T-helper 22 cell (primary cell): ENCODE measurements at regions not wholly inside any gene's neighbourhood (a gene's known extent, or its start where the extent isn't known, plus 50 kb on each side); places are given as distances from the start of the nearest gene placed in this dataset.
"Not testable (repeated sequence)": the region's sequence is repeated elsewhere in the genome, so short reads cannot be mapped to it uniquely, and the experiment has no call there.

Source experiments
- DNase-seq: peaks from one replicate; pipeline ENCODE4 v3.0.0-alpha.2; 2020; ENCODE audit warnings: low read depth

- not testable (repeated sequence) for DNase-seq
Measured at GRCh38 chr3:125697979-125698640, 102.8 kb upstream of the OSBPL11 start.

DNA sequence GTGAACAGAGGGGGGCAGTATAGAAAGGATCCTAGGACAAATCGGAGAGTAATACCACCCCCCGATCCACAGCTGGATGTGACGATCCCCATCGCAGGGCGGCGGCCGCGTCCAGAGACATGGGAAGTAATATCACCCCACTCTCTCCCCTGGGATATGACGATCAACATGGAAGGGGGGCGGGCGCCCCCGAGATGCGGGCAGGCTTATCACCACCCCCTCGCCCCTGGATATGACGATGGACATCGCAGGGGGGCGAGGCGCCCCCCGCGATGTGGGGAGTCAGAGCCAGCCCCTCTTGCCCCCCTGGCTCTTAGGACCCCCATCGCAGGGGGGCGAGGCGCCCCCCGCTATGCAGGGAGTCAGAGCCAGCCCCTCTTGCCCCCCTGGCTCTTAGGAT lies 120.4 kb upstream of the OSBPL11 start:
- DNase-seq, result no peak

- not testable (repeated sequence) for DNase-seq
Measured at GRCh38 chr3:125732151-125732550, 136.9 kb upstream of the OSBPL11 start.

- DNase-seq, result not testable (repeated sequence)
Measured at GRCh38 chr3:125741991-125742718, 146.9 kb upstream of the OSBPL11 start.

DNA sequence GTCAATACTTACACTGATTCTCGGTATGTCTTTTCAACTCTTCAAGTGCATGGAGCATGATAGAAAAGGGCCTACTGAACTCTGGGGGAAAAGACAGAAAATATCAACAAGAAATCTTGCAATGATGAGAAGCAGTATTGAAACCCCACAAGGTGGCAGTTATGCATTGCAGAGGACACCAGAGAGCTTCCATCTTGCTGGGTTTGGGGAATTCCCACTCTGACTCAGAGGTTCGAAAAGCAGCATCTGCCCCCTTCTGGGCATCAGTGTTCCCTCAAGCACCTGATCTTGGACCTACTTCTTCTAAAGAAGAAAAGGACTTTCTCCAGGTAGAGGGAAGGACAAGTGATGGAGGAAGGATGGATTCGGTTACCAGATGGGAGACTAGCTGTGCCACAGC lies 147.5 kb upstream of the OSBPL11 start:
- DNase-seq, result not testable (repeated sequence)

DNA sequence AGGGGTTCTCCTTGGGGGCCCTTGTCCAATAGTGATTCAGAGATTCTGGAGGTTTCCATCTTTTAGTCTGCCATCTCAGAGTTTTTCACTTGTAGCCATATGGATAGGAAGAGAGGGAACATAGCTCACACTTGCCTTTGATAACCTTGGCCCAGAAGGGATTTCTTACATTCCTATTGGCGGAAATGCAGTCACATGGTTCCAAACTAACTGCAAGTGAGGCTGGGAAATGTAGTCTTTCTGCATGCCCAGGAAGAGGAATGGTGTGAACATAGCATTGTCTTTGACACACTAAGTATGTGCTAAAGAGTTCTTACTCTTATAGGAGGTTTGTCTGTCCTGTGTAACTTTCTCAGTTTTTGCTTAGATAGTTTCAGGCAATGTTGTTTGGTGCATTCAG lies 161.8 kb upstream of the OSBPL11 start:
- DNase-seq, result not testable (repeated sequence)

DNA sequence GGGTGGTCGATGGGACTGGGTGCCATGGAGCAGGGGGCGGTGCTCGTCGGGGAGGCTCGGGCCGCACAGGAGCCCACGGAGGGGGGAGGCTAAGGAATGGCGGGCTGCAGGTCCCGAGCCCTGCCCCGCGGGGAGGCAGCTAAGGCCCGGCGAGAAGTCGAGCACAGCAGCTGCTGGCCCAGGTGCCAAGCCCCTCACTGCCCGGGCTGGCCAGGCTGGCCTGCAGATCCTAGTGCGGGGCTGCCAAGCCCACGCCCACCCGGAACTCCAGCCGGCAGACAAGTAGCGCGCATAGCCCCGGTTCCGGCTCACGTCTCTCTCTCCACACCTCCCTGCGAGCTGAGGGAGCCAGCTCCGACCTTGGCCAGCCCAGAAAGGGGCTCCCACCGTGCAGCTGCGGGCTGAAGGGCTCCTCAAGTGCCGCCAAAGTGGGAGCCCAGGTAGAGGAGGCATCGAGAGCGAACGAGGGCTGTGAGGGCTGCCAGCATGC lies 163.4 kb upstream of the OSBPL11 start:
- DNase-seq, result not testable (repeated sequence)

- not testable (repeated sequence) for DNase-seq
Measured at GRCh38 chr3:125762601-125763000, 167.3 kb upstream of the OSBPL11 start.

GRCh38 chr3:125766285-125766826 lies 171.1 kb upstream of the OSBPL11 start:
- peak; percentile 3 for DNase-seq

- DNase-seq, result not testable (repeated sequence)
Measured at GRCh38 chr3:125766931-125767330, 171.6 kb upstream of the OSBPL11 start.

GRCh38 chr3:125767641-125768040 lies 172.3 kb upstream of the OSBPL11 start:
- DNase-seq, result no peak

DNA sequence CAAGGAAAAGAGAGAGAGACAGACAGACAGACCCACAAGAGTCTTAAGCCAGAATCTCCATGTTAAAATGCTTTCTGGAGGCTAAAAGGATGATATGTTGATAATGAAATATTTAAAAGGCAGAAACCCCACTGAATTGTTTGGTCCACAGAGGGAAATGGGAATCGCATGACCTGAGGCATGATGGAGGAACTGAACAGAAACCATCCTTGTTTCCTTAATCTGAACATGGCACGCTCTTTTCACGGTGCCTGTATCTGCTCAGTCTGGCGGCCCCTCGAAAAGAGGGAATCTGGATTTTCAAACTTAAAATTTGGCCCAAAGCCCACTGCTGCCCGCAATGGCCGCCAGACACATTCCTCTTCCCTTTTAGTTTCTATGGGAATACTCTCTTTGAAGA lies 173.5 kb upstream of the OSBPL11 start:
- DNase-seq, result not testable (repeated sequence)

DNA sequence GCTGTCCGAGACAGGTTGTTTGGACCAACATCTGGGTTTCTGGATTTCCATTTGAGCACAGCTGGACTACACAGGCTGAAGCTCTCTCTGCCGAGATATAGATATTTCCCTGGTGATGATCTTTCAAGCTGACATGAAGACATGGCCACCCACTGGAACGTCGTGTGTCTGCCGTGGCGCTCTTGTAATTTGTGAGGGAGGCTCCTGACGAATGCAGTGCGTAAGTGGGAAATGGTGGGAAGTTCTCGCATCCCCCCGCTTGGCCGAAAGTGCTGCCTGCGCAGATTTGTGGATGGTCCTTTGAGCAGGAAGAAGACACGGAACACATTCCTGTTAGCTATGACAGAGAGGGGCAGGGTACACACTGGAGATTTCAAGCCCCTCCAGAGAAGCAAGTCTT lies 176.2 kb upstream of the OSBPL11 start:
- not testable (repeated sequence) for DNase-seq

- not testable (repeated sequence) for DNase-seq
Measured at GRCh38 chr3:125774433-125775034, 179.2 kb upstream of the OSBPL11 start.

- DNase-seq, result not testable (repeated sequence)
Measured at GRCh38 chr3:125775106-125775505, 179.8 kb upstream of the OSBPL11 start.

DNA sequence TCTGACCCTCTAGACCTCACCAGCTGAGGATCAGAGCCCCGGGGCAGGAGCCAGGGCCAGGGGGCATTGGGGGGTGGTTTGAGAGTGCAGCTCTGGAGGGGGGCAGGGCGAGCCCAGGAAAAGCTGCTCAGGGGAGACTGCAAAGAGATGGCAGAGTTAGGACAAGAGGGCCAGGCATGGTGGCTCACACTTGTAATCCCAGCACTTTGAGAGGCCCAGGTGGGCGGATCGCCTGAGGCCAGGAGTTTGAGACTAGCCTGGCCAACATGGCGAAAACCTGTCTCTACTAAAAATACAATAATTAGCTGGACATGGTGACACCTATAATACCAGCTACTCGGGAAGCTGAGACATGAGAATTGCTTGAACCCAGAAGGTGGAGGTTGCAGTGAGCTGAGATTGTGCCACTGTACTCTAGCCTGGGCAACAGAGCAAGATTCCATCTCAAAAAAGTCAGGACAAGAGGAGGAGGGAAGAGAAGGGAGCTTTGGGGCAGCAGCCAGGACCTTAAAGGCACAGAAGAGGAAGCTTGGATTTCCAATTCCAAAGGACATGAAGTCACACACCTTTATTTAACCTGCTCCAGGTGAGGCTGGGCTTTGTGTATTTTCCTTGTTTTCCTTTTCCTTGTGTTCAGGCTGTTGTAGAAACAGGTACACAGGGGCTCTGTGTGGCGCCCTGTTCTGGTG lies 180.5 kb upstream of the OSBPL11 start:
- not testable (repeated sequence) for DNase-seq

- not testable (repeated sequence) for DNase-seq
Measured at GRCh38 chr3:125779276-125779675, 184.0 kb upstream of the OSBPL11 start.

DNA sequence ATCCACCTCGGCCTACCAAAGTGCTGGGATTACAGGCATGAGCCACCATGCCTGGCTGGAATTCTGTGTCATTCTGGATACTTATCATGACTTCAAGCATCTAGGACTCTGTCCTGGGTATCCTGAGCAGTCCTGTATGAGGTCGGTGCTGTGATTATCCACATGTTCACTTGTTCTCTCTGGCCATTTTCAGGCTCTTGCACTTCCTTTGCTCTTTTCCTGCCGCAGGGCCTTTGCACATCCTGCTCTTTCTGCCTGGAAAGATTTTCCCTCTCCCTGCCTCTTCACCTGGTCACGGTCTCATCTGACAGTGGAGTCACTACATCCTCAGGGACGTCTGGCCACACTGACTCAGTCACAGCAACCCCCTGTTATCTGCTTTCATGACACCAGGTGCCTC lies 184.6 kb upstream of the OSBPL11 start:
- DNase-seq, result not testable (repeated sequence)

DNA sequence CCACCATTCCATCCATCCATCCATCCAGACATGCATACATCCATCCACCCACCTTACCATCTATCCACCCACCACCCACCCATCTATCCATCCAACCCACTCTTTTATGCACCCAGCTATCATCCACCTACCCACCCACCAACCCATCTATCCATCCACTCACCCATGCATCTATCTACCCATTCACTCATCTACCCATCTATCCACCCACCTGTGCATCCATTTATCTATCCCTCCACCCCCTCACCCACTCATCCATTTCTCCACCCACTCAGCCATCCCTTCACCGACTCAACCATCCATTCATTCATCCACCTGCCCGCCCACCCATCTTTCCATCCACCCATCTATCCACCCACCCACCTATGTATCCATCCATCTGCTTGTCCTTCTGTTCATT lies 186.4 kb upstream of the OSBPL11 start:
- not testable (repeated sequence) for DNase-seq

DNA sequence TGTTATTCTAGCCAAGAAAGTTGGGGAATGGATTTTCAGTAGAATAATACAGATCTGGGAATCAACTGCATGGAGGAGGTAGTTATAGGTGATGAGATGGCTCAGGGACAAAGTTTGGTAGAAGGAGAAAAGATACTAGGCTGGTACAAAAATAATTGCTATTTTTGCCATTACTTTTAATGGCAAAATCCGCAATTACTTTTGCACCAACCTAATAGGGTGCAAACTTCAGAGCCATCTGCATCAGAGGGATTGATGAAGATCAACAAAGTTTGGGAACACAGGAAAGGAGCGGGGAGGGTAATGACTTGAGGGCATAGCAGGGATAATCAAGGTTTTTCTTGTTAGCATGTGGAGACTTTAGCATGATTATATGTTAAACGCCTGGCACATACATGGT lies 178.7 kb upstream of the ROPN1B start:
- DNase-seq, result not testable (repeated sequence)

GRCh38 chr3:125791021-125791420 lies 178.0 kb upstream of the ROPN1B start:
- not testable (repeated sequence) for DNase-seq

- not testable (repeated sequence) for DNase-seq
Measured at GRCh38 chr3:125810010-125810409, 159.0 kb upstream of the ROPN1B start.
